Transverse colon (tissue), 4 donors: ENCODE measurements at regions not wholly inside any gene's neighbourhood (a gene's known extent, or its start where the extent isn't known, plus 50 kb on each side); places are given as distances from the start of the nearest gene placed in this dataset.

ENCODE experiments used
- CTCF ChIP-seq, 5 experiments: fragments of 200-600 bp in 3 of 5; fragments of 450-650 bp in 2 of 5; sonication (generic) in 3 of 5; IDR thresholded peaks; 1 replicate in 2 of 5; 2 replicates in 3 of 5; pipeline ENCODE4 v1.5.1; 2016 to 2017; ENCODE audit warnings: antibody characterized with exemption in 5 of 5, inconsistent platforms in 3 of 5, mild to moderate bottlenecking in 2 of 5, moderate library complexity in 1 of 5
- EP300 ChIP-seq: sonication (generic); formaldehyde crosslinking; IDR thresholded peaks from one replicate; pipeline ENCODE4 v1.6.1; 2017; ENCODE audit warnings: antibody characterized with exemption, low read depth
- POLR2AphosphoS5 ChIP-seq, 3 donors: sonication (generic); formaldehyde crosslinking; IDR thresholded peaks; one replicate each; pipeline ENCODE4 v1.6.1; 2016; ENCODE audit warnings: antibody characterized with exemption in 3 of 3

- TF ChIP-seq CTCF (IDR thresholded peaks at IDR 0.05) (no peak), EP300 (no peak), POLR2AphosphoS5 (IDR thresholded peaks at IDR 0.05) (no peak)
Measured at GRCh38 chr15:60191821-60192220, 187.7 kb downstream of the FOXB1 start.
